Activated T-helper 1 cell treated with anti-CD3 and anti-CD28 coated beads, Interleukin-2, amount 50 U/mL, for 16 hours (primary cell): ENCODE measurements at regions not wholly inside any gene's neighbourhood (a gene's known extent, or its start where the extent isn't known, plus 50 kb on each side); places are given as distances from the start of the nearest gene placed in this dataset.
"Not testable (repeated sequence)": the region's sequence is repeated elsewhere in the genome, so short reads cannot be mapped to it uniquely, and the experiment has no call there.

Experiments used
- DNase-seq, 2 donors: peaks; one replicate each; pipeline ENCODE4 v3.0.0-alpha.2; 2020; ENCODE audit warnings: low read depth in 1 of 2, low spot score in 1 of 2

DNA sequence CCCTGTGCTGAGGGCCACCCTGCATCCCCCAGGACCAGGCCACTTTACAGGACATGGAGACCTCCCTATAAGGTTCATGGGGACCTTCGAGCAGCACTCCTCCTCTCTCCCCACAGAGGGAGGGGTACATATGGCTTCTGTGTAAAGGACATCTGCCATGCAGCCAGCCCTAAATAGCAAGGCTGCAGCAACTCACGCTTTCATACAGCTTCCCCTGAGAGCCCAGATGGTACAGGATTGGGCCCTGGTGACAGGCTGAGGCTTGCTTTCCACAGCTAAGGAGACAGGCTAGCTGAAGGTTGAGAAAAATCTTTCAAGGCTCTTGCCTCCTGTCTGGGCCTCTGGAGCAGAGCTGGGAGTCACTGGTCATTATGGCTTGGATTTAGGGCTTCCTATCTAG lies 147.0 kb upstream of the ZNF366 start:
- no peak for DNase-seq

DNA sequence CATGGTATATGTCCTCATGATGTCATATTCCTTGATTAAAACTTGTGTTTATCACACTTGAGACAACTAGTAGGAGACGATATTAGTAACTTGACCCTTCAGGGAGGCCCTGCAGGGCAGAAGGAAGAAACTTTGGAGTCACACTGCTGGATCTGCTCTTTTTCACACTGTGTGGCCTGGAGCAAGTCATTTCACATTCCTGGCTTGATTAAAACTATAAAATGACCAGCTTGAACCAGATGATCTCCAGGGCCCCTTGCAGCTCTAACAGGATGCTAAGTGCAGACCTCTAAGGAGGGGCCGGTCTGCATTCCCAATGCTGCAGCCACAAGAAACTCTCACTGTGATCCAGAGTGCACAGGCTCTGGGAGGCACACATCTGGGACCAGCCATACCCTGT lies 146.4 kb upstream of the ZNF366 start:
- DNase-seq = no peak

DNA sequence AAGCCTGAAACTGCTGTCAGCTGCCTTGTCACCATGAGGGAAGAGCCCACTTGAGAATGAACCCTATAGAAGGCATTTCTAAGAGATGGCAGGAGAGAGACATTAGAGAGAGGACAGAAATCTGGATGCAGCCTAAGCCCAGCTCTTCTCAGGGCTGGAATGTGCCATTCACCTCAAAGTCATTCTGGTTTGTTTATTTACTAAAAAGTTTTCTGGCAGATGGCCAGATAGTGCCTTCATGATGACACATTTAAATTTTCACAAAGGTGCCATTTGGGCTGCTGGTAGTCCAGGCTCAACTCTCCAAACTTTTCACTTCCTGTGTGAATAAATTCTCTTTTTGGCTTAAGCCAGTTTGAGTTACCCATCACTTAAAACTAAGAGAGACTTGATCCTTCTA lies 144.6 kb upstream of the ZNF366 start:
- no peak for DNase-seq

DNA sequence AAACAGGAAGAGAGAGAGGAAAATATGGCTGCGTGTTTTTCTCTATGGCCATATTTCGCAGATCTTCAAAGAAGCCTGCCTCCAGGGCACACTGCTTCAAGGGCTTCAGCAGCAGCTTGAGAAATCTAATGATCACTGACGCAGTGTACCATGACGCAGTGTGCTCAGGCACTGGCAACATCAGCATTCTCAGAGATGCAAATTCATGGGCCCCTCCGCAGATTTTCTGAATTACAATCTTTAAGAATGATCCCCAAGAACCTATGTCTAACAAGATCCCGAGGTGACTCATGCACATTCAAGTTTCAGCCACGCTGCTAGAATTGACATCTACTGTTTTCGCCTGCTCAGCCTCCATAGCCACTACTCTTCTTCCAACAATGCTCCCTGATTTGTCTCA lies 143.9 kb upstream of the ZNF366 start:
- no peak for DNase-seq

DNA sequence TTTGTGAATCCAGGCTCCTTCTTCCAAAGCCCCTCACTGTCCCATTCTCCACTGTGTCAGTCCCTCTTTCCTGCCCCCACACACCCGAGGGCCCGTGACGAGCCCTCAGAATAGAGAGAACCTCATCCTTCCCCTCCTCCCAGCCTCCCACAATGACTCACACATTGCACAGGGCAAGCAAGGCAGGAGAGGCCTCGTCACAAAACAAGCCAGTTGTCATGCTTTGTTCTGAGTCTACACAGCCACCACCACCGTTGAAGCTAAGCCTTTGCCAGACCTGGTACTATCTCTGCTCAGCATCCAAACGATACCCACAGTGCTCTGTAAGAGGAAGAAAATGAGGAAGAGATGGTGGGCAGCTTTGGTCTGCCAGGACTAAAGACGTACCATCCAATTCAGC lies 142.2 kb upstream of the ZNF366 start:
- no peak for DNase-seq

DNA sequence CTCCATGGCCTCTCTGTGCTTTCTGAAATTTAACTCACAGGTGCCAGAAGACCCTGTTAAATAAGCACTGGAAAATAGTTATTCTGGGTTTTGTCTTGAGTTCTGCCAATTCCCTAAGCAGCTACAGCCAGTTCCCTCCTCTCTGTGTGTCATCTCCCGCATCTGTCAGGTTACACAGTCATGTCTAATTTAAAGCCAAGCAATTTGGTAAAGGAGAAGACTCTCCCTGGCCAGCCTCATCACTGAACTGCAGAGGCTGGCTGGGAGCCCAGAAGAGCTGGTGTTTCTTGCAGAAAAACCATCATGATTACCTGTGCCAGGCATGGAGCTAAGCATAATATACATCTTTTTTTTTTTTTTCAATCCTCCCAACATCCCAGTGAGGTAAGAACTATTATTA lies 141.3 kb upstream of the ZNF366 start:
- DNase-seq = no peak

DNA sequence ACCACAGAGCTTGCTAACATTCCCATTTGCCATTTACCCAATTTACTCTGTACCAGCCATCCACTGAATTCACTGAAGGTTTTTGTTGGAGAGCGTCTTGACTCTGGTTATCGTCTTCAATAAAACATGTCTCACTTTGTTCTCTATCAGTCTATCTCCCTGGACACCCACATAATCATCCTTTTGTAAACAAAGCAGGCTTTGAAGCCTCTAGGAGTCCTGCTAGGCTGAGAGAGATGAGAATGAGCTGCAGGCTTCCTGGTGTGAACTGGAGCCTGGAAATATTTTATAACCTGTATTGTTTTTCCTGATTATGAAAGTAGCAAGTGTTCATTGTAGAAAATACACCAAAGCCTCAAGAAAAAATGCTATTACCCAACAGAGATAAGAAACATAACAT lies 140.6 kb upstream of the ZNF366 start:
- DNase-seq = no peak

DNA sequence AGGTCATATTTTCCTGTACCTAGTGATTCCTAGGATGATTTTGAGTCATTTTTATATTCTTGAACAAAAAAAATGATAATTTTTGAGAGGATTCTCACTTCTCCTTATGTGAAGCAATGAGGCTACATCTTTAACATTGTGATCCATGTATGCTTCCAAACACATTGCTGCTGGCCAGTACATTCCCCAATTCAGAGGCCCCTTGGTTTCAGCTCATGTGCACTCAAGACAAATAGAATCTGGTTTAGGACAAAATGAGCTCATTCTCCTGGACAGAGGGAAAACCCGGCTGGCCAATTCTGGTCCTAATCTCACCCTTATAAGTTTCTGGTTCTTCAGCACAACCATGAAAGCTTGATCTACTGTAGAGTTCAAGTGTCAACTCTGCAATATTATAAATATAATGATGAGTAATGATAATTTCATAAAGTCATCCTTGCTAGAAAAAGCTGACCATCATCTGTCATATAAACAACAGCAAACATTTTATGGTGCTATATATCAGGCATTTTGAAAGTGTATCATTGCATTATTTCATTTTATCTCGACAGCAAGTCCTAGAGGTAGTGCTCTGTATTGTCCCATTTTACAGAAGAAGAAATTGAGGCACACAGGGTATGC lies 139.1 kb upstream of the ZNF366 start:
- no peak for DNase-seq

DNA sequence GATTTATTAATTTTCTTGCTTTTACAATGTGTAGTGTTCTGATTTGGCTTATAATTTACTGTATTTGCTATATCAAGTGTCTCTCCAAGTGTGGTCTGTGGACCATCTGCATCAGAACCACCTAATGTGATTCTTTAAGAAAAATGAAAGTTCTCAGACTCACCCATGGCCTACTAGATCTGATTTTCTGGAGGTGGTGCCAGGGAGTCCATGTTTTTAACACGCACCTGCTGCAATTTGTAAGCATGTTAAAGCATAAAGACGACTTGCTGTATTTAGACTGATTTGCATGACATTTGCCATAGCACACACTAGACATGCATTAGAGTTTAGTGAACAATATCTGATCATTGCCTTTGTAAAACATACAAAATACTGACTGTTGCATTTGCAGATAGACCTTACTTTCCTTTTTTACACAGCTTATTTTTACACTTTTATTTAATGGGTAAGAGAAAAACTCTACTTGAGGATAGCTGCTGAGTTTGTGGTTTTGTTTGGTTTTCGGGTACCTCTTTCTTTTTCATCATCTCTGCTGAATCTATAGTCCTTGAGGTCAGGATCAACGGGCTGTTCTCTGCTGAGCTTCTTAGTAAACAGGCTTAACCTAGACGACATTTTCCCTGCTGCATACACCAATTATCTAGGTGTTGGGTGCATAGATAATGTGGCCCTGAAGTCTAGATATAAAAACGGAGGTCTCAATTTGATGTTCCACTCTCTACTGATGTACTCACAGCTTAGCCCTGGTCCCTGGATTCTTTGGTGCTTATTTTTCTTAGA lies 138.0 kb upstream of the ZNF366 start:
- no peak for DNase-seq

DNA sequence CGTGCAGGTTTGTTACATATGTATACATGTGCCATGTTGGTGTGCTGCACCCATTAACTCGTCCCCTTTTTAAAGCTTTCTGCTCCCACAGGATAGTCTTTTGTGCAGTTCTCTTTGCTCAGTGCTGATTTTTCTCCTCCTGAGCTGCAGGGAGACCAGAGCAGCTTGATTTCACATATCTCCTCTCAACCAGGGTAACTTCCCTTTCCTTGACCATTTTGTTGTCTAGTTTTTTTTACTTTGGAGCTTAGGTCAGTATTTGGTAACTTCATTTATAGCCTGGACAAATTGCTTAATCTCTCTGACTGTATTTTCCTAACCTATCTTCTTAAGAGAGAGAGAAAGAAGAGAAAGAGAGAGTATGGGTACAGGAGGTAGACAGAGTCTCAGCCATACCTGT lies 137.1 kb upstream of the ZNF366 start:
- DNase-seq = no peak

DNA sequence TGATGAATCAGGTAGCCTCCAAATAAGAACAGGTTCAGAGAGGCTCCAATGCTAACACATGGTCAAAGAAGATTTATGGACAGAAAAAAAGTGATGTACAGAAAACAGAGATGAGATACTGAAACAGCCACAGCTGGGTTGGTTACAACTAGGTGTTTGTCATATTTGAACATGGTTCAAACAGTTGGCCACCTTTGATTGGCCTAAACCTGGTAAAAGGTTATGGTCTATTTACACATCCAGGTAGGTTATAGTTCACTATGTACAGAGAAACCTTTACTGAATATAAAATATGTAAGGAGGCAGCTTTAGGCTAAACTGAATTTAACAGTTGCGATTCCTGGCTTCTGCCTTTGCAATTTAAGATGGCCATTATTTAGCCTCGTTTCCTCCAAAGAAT lies 134.0 kb upstream of the ZNF366 start:
- no peak for DNase-seq

DNA sequence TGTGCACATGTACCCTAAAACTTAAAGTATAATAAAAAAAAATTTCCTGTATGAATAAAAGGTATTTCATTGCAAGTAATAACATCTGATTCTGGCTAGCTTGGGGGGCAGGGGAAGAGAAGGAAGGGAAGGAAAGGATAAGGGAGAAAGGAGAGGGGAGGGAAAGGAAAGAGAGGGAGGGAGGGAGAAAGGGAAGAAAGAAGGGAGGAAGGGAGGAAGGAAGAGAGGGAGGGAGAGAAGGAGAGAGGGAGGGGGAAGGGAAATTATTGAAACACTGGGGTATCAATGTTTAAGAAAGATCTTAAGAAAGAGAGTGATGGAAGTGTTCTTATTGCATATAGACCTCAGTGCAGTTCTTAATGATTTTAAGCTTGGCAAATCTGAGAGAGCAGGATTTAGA lies 129.8 kb upstream of the ZNF366 start:
- no peak for DNase-seq

DNA sequence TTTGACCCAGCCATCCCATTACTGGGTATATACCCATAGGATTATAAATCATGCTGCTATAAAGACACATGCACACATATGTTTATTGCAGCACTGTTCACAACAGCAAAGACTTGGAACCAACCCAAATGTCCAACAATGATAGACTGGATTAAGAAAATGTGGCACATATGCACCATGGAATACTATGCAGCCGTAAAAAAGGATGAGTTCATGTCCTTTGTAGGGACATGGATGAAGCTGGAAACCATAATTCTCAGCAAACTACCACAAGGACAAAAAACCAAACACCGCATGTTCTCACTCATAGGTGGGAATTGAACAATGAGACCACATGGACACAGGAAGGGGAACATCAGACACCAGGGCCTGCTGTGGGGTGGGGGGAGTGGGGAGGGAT lies 129.4 kb upstream of the ZNF366 start:
- not testable (repeated sequence) for DNase-seq

DNA sequence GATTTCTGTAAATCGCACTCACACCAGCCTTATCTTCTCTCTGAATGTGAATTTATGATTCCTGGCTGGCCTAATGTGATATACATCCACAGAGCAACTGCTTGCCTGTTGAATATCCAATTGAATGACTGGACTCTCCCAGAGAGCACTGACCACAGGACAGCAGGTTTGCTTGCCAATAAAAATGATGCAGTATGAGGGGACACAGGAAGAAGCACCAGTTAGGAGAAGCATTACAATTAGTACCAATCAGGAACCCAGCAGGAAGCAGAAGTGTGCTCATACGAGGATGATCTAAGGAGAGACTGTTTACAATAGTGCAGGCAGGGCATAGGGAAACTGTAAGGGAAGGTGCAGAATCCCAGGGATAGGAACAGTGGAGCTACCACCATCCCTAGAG lies 127.2 kb upstream of the ZNF366 start:
- DNase-seq = no peak

DNA sequence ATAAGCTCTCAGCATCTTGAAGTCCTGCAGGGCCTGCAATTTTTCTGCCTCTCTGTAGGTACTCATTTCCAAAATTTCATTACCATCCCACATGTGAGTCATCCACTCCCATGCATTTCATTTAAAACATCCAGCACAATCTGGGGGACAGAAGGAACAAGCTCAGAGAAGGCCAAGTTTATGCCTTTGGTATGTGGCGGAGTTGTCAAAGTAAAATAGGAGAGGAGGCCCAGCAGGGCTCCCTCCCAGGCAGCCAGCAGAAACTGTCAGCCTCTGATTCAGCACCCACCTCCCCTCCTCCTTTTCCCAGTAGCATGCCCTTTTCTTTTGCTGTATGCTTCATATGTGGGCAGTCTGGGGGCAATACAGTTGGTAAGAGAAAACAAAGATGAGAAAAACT lies 126.4 kb upstream of the ZNF366 start:
- no peak for DNase-seq

DNA sequence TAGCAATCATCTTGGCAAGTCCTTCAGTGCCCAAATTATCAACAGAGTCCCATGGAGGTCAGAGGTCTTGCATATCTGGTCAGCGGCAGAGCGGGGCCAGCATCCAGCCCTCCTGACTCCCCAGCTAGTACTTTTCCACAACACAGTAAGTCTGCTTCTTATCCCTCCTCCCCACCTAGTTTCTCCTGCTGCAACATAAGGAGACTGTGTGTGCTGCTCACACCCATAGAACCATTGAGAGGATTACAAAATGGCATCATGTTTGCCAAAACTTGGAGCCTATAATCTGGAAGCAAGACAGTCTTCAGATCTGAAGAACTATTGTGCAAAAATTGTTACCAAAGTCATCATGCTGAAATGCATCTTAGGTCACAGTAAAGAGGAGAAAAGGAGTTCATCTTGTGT lies 125.8 kb upstream of the ZNF366 start:
- no peak for DNase-seq

DNA sequence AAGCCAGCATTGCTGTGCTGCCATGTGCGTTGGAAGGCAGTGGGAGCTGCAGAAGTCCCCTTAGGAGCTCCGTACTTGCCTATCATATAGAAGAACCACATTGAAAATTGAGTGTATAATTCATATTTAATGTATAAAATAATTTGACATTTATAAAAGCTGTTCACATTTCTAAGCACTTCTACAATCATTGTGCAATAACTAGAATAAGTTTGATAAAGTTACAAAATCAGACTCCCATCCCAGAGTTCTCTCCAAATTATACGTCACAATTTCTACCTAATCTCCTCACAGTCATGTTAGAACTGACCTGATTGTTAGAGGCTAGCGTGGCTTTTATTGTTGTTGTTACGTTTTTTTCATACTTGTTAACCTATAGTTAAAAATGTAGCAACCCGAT lies 123.5 kb upstream of the ZNF366 start:
- no peak for DNase-seq

DNA sequence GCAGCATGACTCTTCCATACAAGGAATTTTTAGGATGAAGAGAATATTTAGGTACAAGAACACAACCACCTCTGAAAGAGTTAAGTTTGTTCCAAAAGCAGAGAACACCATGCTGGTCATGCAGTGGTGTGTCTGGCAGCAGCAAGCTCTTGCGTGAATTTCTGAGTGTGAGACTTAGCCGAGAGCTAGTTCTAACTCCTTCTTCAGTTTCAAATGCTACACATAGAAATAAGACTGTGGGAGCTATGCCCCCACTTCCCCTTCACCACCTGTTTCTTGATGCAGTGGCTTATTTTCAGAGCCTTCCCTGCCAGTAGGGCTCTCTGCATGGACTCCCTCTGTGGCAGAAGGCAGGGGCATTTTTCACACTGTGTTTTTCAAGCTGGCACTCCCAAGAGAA lies 122.9 kb upstream of the ZNF366 start:
- no peak for DNase-seq

DNA sequence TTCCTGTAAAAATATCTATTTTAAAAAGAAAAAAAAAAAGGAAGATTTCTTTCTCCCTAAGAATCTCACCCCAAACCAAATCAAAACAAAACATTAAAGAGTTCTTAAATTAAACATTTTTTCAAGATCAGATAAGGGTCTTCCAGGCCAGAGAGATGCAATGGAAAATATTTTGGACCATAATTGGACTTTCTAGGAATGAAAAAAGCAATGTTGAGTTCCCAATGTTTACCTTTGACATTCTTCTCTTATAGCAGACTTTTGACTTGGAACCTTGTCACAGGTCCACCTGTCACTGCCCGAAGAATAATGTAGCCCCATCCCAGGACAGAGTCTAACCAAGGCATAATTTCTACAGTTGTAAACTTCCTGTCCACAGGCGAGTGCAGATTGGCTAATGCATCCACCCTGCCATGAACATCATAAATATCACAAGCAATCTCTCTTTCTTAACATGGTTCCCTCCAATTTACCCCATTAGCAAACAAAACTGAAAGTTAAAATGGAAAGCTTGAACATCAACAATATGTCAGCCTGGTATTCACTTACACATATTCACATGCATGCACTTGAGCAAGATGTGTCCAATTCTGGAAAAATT lies 121.7 kb upstream of the ZNF366 start:
- no peak for DNase-seq

DNA sequence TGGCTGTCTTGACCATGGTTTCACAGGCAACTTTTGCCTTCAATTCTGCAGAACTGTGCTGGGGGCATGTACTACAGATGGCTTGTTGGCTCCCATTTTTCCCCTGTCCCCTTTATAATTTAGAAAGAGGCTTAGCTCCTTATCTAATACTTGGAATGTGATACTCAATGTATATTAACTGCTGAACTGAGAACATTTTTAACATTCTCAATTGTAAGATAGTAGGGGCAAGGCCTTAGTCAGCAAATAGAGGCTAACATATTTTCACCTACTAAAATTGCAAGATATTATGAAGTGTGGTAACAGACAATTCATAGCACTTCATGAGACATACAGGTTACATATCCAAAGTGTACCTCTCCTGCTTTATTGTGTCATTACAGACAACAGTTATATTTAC lies 118.1 kb upstream of the ZNF366 start:
- DNase-seq = no peak

DNA sequence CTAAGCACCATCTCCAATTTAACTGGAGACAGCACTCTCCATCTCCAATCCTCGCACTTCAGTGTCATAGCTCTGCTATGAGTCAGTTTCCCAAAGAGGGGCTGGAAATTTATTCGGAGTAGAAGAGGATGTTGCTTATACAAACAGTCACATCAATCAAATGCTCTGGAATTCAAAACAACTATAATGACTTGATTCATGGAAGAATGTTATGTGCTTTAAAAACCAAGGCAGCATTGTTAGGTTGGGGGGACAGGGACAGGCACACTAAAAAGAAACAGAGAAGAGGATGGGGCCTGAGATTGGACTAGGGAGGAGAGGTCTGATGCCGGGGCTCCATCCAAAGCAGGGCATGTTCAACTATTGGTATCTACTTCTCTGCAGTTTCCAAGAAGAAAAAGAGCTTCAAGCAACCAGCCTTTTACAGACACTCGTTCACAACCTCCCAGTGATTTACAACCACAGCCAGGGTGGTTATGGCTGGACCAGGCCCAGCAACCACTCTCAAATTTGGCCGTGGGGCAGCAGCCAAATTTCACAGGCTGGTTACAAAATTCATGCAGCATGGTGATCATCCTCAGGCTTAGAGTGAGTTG lies 117.5 kb upstream of the ZNF366 start:
- no peak for DNase-seq

DNA sequence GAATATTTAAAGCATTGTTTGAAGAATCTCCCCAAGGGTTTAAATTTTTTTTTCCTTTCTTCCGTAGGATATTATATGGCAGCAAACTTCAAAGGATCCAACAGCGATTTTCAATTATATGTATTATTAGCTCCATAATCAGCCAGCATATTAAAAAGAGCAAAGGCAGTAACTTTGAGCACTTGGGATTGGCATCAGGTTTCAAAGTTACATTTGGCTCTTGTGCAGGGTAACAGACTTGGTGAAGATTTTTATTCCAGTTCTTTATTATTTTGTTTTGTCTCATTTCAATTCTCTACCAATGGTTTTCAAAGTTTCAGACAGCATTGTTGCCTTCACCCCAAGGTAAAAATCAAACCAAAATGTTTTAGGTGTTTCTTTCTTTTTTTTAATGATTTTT lies 116.7 kb upstream of the ZNF366 start:
- no peak for DNase-seq
